GM18499 (cell line): ENCODE measurements at regions not wholly inside any gene's neighbourhood (a gene's known extent, or its start where the extent isn't known, plus 50 kb on each side); places are given as distances from the start of the nearest gene placed in this dataset.

Source experiments
- ATAC-seq: cut with Tn5 transposase; IDR thresholded peaks from one replicate; pipeline ENCODE4 v1.9.1; 2021; ENCODE audit warnings: moderate number of reproducible peaks; ENCODE audit not compliant: insufficient read depth, unreplicated experiment

- ATAC-seq, result no peak
Observed at GRCh38 chr7:81607987-81608386, 161.9 kb downstream of the HGF start.

- no peak for ATAC-seq
Observed at GRCh38 chr7:81606078-81606863, 163.6 kb downstream of the HGF start.

GRCh38 chr7:81605493-81605892 lies 164.4 kb downstream of the HGF start:
- ATAC-seq, result no peak

GRCh38 chr7:81604808-81605174 lies 165.1 kb downstream of the HGF start:
- no peak for ATAC-seq

- no peak for ATAC-seq
Observed at GRCh38 chr7:81604075-81604807, 165.6 kb downstream of the HGF start.

GRCh38 chr7:81600608-81601007 lies 169.2 kb downstream of the HGF start:
- ATAC-seq, result no peak

GRCh38 chr7:81598951-81599350 lies 170.9 kb downstream of the HGF start:
- ATAC-seq, result no peak

- no peak for ATAC-seq
Observed at GRCh38 chr7:81594767-81595166, 175.1 kb downstream of the HGF start.

- no peak for ATAC-seq
Observed at GRCh38 chr7:81590131-81590530, 179.7 kb downstream of the HGF start.

GRCh38 chr7:81584667-81585066 lies 185.2 kb downstream of the HGF start:
- ATAC-seq, result no peak

GRCh38 chr7:81583882-81584533 lies 185.8 kb downstream of the HGF start:
- no peak for ATAC-seq

- no peak for ATAC-seq
Observed at GRCh38 chr7:81583090-81583489, 186.8 kb downstream of the HGF start.

- no peak for ATAC-seq
Observed at GRCh38 chr7:81577642-81578340, 192.1 kb downstream of the HGF start.

GRCh38 chr7:81574723-81575326 lies 195.0 kb downstream of the HGF start:
- no peak for ATAC-seq

GRCh38 chr7:81573932-81574331 lies 195.9 kb downstream of the HGF start:
- ATAC-seq, result no peak

- no peak for ATAC-seq
Observed at GRCh38 chr7:81573128-81573527, 196.7 kb downstream of the HGF start.

GRCh38 chr7:81562581-81562980 lies 207.3 kb downstream of the HGF start:
- no peak for ATAC-seq

GRCh38 chr7:81560708-81561107 lies 209.1 kb downstream of the HGF start:
- ATAC-seq, result no peak

- no peak for ATAC-seq
Observed at GRCh38 chr7:81549484-81550016, 220.3 kb downstream of the HGF start.

- ATAC-seq, result no peak
Observed at GRCh38 chr7:81534996-81535395, 234.9 kb downstream of the HGF start.
